C4-2B (cell line): ENCODE measurements at regions not wholly inside any gene's neighbourhood (a gene's known extent, or its start where the extent isn't known, plus 50 kb on each side); places are given as distances from the start of the nearest gene placed in this dataset.
"Not testable (repeated sequence)": the region's sequence is repeated elsewhere in the genome, so short reads cannot be mapped to it uniquely, and the experiment has no call there.

ENCODE experiments used
- H3K27ac ChIP-seq: fragments of 450-650 bp; 2 replicates; pipeline ENCODE4 v1.5.1; 2017
- CTCF ChIP-seq: fragments of 450-650 bp; conservative IDR thresholded peaks from 2 replicates; pipeline ENCODE4 v1.5.1; 2017; ENCODE audit warnings: mild to moderate bottlenecking
- ZFX ChIP-seq: fragments of 450-650 bp; IDR thresholded peaks from 2 replicates; pipeline ENCODE4 v1.6.1; 2017

GRCh38 chr22:47498969-47499495 lies 736.6 kb downstream of the TBC1D22A start:
- H3K27ac ChIP-seq = no peak overlapping the region
- TF ChIP-seq ZFX = no peak
- no peak for TF ChIP-seq CTCF

GRCh38 chr22:47497666-47498065 lies 735.2 kb downstream of the TBC1D22A start:
- TF ChIP-seq ZFX (no peak), CTCF (no peak)
- no peak overlapping the region for H3K27ac ChIP-seq

GRCh38 chr22:47495110-47495509 lies 732.7 kb downstream of the TBC1D22A start:
- TF ChIP-seq CTCF (no peak), ZFX (no peak)
- H3K27ac ChIP-seq = no peak overlapping the region

GRCh38 chr22:47488131-47488530 lies 725.7 kb downstream of the TBC1D22A start:
- not testable (repeated sequence) for H3K27ac ChIP-seq

- H3K27ac ChIP-seq = no peak overlapping the region
- TF ChIP-seq CTCF = no peak
- no peak for TF ChIP-seq ZFX
Measured at GRCh38 chr22:47486569-47487312, 724.3 kb downstream of the TBC1D22A start.

- TF ChIP-seq CTCF = no peak
- TF ChIP-seq ZFX = no peak
Measured at GRCh38 chr22:47484960-47485569, 722.6 kb downstream of the TBC1D22A start.

GRCh38 chr22:47476231-47476630 lies 713.8 kb downstream of the TBC1D22A start:
- TF ChIP-seq CTCF = no peak
- TF ChIP-seq ZFX = no peak

More at GRCh38 chr22:47484960-47485569, 722.6 kb downstream of the TBC1D22A start:
- no peak overlapping the region for H3K27ac ChIP-seq

More at GRCh38 chr22:47476231-47476630, 713.8 kb downstream of the TBC1D22A start:
- H3K27ac ChIP-seq = no peak overlapping the region
